Stomach smooth muscle (tissue), 2 donors: ENCODE measurements at regions not wholly inside any gene's neighbourhood (a gene's known extent, or its start where the extent isn't known, plus 50 kb on each side); places are given as distances from the start of the nearest gene placed in this dataset.
"Not testable (repeated sequence)": the region's sequence is repeated elsewhere in the genome, so short reads cannot be mapped to it uniquely, and the experiment has no call there.

ENCODE experiments used
- H3K27ac ChIP-seq: one replicate; pipeline ENCODE4 v1.7.0; 2013; ENCODE audit warnings: mild to moderate bottlenecking, low read length, inconsistent platforms
- H3K27me3 ChIP-seq, 2 donors: one replicate each; pipeline ENCODE4 v1.7.0; 2013; ENCODE audit warnings: low read length in 2 of 2; ENCODE audit not compliant: insufficient read depth in 2 of 2, control insufficient read depth in 1 of 2
- H3K36me3 ChIP-seq, 2 donors: one replicate each; pipeline ENCODE4 v1.7.0; 2013; ENCODE audit warnings: low read length in 2 of 2; ENCODE audit not compliant: control insufficient read depth in 2 of 2, insufficient read depth in 2 of 2
- H3K4me1 ChIP-seq: one replicate; pipeline ENCODE4 v1.7.0; 2013; ENCODE audit warnings: low read length; ENCODE audit not compliant: control insufficient read depth, insufficient read depth
- H3K4me3 ChIP-seq, 2 donors: one replicate each; pipeline ENCODE4 v1.7.0; 2013; ENCODE audit warnings: low read length in 2 of 2
- H3K9ac ChIP-seq, 2 donors: one replicate each; pipeline ENCODE4 v1.7.0; 2013; ENCODE audit warnings: low read length in 2 of 2, mild to moderate bottlenecking in 1 of 2
- H3K9me3 ChIP-seq, 2 donors: one replicate each; pipeline ENCODE4 v1.7.0; 2013; ENCODE audit warnings: low read length in 2 of 2; ENCODE audit not compliant: control insufficient read depth in 2 of 2
- donor health status: healthy.
- donor health status: Pancreatic carcinoma.

GRCh38 chr5:10898514-10898913, 137.5 kb upstream of the DAP start:
- no peaks in the 10 kb centered on the region for H3K4me1 ChIP-seq
- no peaks in the 10 kb centered on the region for H3K9me3 ChIP-seq
- no peaks in the 10 kb centered on the region for H3K36me3 ChIP-seq
- no peak overlapping the region for H3K27ac ChIP-seq
- H3K27me3 ChIP-seq = no peaks in the 10 kb centered on the region
- no peak overlapping the region for H3K9ac ChIP-seq
- H3K4me3 ChIP-seq = no peak overlapping the region

GRCh38 chr5:10896016-10896415, 135.0 kb upstream of the DAP start:
- H3K27ac ChIP-seq = no peak overlapping the region
- H3K4me1 ChIP-seq = no peaks in the 10 kb centered on the region
- H3K4me3 ChIP-seq = no peak overlapping the region
- no peaks in the 10 kb centered on the region for H3K27me3 ChIP-seq
- H3K9me3 ChIP-seq = peaks cover 0 to 4% of the 10 kb centered on the region in 2 donors
- H3K36me3 ChIP-seq = no peaks in the 10 kb centered on the region
- no peak overlapping the region for H3K9ac ChIP-seq

DNA sequence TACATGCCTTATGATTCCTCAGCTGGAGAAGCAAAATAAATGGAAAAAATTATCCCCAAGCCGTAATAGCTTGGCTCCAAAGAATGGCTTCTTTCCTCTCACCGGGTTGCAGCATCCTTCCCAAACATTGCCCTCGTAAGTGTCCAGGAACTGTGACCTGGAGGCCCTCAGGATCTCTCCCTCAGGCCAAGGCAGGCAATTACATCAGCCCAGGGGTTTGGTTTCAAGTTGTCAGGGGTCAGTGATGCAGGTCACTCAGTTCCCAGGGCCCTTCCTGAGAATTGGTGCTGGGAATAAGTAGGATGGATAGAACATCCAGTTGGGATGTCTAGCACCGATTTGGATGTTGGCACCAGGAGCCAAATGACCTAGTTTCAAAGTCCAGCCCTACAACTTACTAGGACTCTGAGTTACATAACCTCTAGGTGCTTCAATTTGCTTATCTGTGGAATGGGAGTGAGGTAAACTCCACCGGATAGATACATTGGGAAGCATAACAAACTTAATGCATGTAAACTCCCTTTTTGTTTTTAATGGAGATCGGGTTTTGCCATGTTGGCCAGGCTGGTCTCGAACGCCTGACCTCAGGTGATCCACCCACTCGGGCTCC, 133.5 kb upstream of the DAP start:
- no peak overlapping the region for H3K4me3 ChIP-seq
- no peaks in the 10 kb centered on the region for H3K4me1 ChIP-seq
- peaks cover 0 to 10% of the 10 kb centered on the region in 2 donors for H3K9me3 ChIP-seq
- no peaks in the 10 kb centered on the region for H3K36me3 ChIP-seq
- H3K27ac ChIP-seq = no peak overlapping the region
- H3K9ac ChIP-seq = no peak overlapping the region
- H3K27me3 ChIP-seq = no peaks in the 10 kb centered on the region

GRCh38 chr5:10892911-10893215, 131.8 kb upstream of the DAP start:
- no peaks in the 10 kb centered on the region for H3K4me1 ChIP-seq
- H3K9ac ChIP-seq = no peak overlapping the region
- peaks cover 0 to 10% of the 10 kb centered on the region in 2 donors for H3K9me3 ChIP-seq
- H3K27ac ChIP-seq = no peak overlapping the region
- H3K4me3 ChIP-seq = no peak overlapping the region
- no peaks in the 10 kb centered on the region for H3K27me3 ChIP-seq
- H3K36me3 ChIP-seq = no peaks in the 10 kb centered on the region

- H3K9ac ChIP-seq = no peak overlapping the region
- H3K27ac ChIP-seq = no peak overlapping the region
- no peak overlapping the region for H3K4me3 ChIP-seq
- no peaks in the 10 kb centered on the region for H3K36me3 ChIP-seq
- peaks cover 0 to 10% of the 10 kb centered on the region in 2 donors for H3K9me3 ChIP-seq
- no peaks in the 10 kb centered on the region for H3K27me3 ChIP-seq
- no peaks in the 10 kb centered on the region for H3K4me1 ChIP-seq
Measured at GRCh38 chr5:10892147-10892910, 131.3 kb upstream of the DAP start.

DNA sequence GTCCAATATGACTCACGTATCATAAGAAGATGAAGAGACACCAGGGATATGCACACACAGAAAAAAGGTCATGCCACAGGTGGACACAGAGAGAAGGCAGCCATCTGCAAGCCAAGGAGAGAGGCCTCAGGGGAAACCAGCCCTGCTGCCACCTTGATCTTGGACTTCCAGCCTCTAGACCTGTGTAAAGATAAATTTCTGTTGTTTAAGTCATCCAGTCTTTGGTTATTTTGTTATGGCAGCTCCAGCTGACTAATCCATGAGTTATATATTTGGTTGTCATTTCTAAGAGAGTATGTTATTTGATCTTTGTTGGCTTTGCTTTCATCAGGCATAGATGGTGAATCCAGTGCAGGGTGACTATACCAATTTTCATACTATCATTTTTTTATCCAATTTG, 130.2 kb upstream of the DAP start:
- H3K4me3 ChIP-seq = no peak overlapping the region
- no peaks in the 10 kb centered on the region for H3K27me3 ChIP-seq
- H3K9me3 ChIP-seq = peaks cover 0 to 10% of the 10 kb centered on the region in 2 donors
- no peaks in the 10 kb centered on the region for H3K4me1 ChIP-seq
- H3K27ac ChIP-seq = no peak overlapping the region
- no peaks in the 10 kb centered on the region for H3K36me3 ChIP-seq
- no peak overlapping the region for H3K9ac ChIP-seq

DNA sequence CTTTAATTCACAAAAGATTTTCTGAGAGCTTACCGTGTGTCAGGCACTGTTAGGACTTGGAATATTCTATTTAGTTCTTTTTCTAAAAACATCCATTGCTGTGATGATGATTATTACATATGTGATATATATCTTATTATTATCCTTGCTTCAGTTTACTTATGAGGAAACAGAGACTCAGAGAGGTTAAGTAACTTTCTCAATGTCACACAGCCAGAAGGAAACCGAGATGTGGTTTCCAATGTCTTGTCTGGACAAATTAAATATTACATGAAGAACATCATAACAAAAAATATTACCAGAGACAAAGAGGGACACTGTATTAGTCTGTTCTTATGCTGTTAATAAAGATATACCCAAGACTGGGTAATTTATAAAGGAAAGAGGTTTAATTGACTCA, 125.5 kb upstream of the DAP start:
- H3K27me3 ChIP-seq = no peaks in the 10 kb centered on the region
- H3K9ac ChIP-seq = no peak overlapping the region
- no peaks in the 10 kb centered on the region for H3K36me3 ChIP-seq
- H3K4me1 ChIP-seq = no peaks in the 10 kb centered on the region
- H3K4me3 ChIP-seq = no peak overlapping the region
- no peak overlapping the region for H3K27ac ChIP-seq
- peaks cover 0 to 10% of the 10 kb centered on the region in 2 donors for H3K9me3 ChIP-seq

DNA sequence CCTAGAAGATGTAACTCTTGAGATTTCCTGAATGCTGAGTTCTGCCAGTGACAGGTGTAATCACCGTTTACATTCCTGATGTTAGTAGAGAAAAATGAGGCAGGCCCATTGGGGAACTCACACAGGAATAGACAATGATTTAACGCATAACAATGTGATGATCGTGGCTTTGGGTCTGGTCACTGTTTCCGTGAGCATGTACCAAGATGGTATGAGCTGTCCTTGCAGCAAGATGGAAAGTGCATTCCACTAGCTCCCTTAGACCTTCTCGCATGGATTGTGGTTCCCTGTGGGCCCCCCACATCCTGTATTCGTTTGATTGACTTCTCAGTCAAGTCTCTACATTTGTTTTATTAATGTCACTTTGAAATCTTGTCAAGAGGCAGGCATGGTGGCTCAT, 124.0 kb upstream of the DAP start:
- no peaks in the 10 kb centered on the region for H3K27me3 ChIP-seq

GRCh38 chr5:10883945-10884344, 122.9 kb upstream of the DAP start:
- H3K9me3 ChIP-seq, H3K9ac ChIP-seq, H3K36me3 ChIP-seq, H3K4me3 ChIP-seq, H3K4me1 ChIP-seq, H3K27ac ChIP-seq, H3K27me3 ChIP-seq: not testable (repeated sequence)

More for the DNA sequence above, 124.0 kb upstream of the DAP start:
- no peaks in the 10 kb centered on the region for H3K36me3 ChIP-seq
- H3K4me1 ChIP-seq = no peaks in the 10 kb centered on the region
- peaks cover 0 to 3% of the 10 kb centered on the region in 2 donors for H3K9me3 ChIP-seq
- H3K9ac ChIP-seq = no peak overlapping the region
- no peak overlapping the region for H3K4me3 ChIP-seq
- no peak overlapping the region for H3K27ac ChIP-seq

DNA sequence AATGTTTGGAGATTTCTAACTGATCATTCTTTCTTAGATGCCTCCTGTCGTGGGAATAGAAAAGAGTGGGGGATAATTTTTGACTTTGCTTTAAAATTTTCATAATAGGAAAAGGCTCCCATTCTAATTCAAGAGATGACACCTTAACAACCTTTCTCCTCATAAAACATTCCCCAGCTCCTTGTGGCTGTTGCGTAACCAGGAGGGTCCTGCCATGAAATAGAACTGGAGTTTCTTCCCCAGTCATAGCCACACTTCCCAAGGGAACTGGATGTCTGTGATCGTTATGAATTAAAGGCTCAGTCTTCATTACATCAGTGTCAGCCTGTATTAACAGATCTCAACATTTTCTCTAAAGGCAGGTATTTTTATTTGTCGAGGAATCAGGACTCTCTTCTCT, 119.9 kb upstream of the DAP start:
- no peaks in the 10 kb centered on the region for H3K9me3 ChIP-seq
- no peaks in the 10 kb centered on the region for H3K4me1 ChIP-seq
- no peak overlapping the region for H3K9ac ChIP-seq
- peaks cover 0 to 3% of the 10 kb centered on the region in 2 donors for H3K27me3 ChIP-seq
- no peaks in the 10 kb centered on the region for H3K36me3 ChIP-seq
- no peak overlapping the region for H3K4me3 ChIP-seq
- no peak overlapping the region for H3K27ac ChIP-seq

GRCh38 chr5:10876996-10877395, 116.0 kb upstream of the DAP start:
- not testable (repeated sequence) for H3K9ac ChIP-seq, H3K4me1 ChIP-seq, H3K4me3 ChIP-seq, H3K36me3 ChIP-seq, H3K27ac ChIP-seq, H3K9me3 ChIP-seq, H3K27me3 ChIP-seq
